Bronchial epithelial cell (primary cell): ENCODE measurements at regions not wholly inside any gene's neighbourhood (a gene's known extent, or its start where the extent isn't known, plus 50 kb on each side); places are given as distances from the start of the nearest gene placed in this dataset.

Experiments
- DNase-seq: peaks from one replicate; pipeline ENCODE4 v3.0.0-alpha.2; 2010; ENCODE audit warnings: low read depth
- FAIRE-seq: peaks from 2 replicates; lab custom pipeline; 2011; peaks lifted over from hg19 to GRCh38; lab: Jason Lieb, UNC
- H3K27me3 ChIP-seq: 2 replicates; pipeline ENCODE4 v1.5.1; 2011; ENCODE audit warnings: low read length; ENCODE audit not compliant: control insufficient read depth, insufficient read depth
- H3K36me3 ChIP-seq: 2 replicates; pipeline ENCODE4 v1.5.1; 2011; ENCODE audit warnings: low read length; ENCODE audit not compliant: control insufficient read depth, insufficient read depth
- H3K4me3 ChIP-seq: 2 replicates; pipeline ENCODE4 v1.5.1; 2011; ENCODE audit warnings: mild to moderate bottlenecking, low read depth, low read length, control low read depth
- TF ChIP-seq, protein P1 (sequence below): IDR thresholded peaks from 2 replicates; pipeline ENCODE4 v1.5.1; 2011; ENCODE audit warnings: mild to moderate bottlenecking, moderate library complexity, low read length, control low read depth, inconsistent platforms; ENCODE audit not compliant: insufficient read depth, severe bottlenecking

DNA sequence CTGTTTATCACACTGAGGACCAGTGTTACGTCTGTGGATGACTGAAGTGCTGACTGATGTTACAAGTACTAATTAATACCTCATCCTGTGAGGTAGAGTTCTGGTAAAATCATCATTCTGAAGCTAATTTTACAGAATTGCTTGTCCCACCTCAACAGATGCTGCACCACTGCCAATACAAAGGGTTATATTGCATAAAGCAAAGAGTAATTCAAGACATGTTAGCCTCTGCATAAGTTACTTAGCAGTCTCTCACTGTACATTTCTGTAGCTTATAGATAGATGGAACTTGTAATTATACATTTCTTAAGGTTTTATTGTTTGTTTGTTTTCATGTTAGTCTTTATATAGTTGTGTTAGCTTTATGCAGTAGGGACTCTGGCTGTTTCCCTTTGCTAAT lies 513.6 kb downstream of the ANXA1 start:
- H3K27me3 ChIP-seq, result no peaks in the 10 kb centered on the region
- TF ChIP-seq, protein P1, sequence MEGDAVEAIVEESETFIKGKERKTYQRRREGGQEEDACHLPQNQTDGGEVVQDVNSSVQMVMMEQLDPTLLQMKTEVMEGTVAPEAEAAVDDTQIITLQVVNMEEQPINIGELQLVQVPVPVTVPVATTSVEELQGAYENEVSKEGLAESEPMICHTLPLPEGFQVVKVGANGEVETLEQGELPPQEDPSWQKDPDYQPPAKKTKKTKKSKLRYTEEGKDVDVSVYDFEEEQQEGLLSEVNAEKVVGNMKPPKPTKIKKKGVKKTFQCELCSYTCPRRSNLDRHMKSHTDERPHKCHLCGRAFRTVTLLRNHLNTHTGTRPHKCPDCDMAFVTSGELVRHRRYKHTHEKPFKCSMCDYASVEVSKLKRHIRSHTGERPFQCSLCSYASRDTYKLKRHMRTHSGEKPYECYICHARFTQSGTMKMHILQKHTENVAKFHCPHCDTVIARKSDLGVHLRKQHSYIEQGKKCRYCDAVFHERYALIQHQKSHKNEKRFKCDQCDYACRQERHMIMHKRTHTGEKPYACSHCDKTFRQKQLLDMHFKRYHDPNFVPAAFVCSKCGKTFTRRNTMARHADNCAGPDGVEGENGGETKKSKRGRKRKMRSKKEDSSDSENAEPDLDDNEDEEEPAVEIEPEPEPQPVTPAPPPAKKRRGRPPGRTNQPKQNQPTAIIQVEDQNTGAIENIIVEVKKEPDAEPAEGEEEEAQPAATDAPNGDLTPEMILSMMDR, result no peak
- FAIRE-seq, result no peak

DNA sequence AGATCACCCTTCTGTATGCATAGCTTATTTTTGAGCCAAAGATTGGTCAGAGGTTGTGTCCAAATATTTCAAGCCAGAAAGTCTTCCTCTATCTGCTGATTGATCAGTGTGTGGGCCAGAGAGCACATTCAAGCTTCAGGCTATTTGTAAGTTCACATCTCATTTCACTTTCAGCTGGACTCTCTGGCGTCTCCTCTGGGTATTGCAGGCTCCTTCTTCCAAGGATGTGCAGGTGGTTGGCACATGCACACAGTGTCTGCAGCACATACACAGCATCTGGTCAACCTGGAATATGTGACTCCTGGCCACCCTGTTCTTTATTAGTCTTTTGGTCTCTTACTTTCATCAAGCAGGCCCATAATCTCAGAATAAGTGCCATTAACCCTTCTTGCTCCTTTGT lies 516.1 kb downstream of the ANXA1 start:
- no peaks in the 10 kb centered on the region for H3K27me3 ChIP-seq
- TF ChIP-seq, protein P1, result peak; percentile 28
- H3K4me3 ChIP-seq, result no peak overlapping the region
- DNase-seq (peak; percentile 17), FAIRE-seq (no peak)
- H3K36me3 ChIP-seq, result no peaks in the 10 kb centered on the region

More for the DNA sequence above, 513.6 kb downstream of the ANXA1 start:
- Histone ChIP-seq H3K36me3 (no peaks in the 10 kb centered on the region), H3K4me3 (no peak overlapping the region)
- no peak for DNase-seq

DNA sequence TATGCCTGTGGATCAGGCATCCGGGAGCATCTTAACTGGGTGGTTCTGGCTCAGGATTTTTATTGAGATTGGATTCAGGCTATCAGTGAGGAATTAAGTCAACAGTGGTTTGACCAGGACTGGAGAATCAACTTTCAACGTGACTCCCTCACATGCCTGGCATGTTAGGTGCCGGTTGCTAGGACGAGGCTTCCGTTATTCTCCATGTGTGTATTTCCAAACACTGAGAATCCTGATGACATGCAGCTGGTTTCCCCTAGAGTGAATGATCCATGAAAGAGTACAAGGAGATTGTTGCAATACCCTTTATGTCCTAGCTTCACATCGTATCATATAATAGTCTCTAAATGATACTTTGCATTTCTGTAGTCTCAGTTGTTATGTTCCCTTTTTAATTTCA lies 529.2 kb downstream of the ANXA1 start:
- TF ChIP-seq, protein P1, result no peak
- DNase-seq (peak; percentile 15), FAIRE-seq (no peak)
- no peaks in the 10 kb centered on the region for H3K36me3 ChIP-seq
- H3K4me3 ChIP-seq, result no peak overlapping the region
- no peaks in the 10 kb centered on the region for H3K27me3 ChIP-seq

DNA sequence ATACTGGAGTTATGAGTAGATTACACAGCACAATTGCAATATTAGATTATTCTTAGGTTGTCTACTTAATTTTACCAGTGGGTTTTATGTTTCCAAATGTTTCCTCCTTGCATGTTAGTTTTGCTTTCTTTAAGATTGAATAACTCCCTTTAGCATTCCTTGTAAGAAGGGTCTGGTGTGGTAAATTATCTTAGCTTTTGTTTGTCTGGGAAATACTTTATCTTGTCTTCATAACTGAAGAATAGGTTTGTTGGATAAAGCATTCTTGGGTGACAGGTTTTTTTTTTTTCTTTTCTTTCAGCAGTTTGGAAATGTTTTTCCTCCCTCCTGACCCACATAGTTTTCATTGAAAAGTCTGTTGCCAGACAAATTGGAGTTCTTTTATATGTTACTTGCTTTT lies 531.1 kb downstream of the ANXA1 start:
- Histone ChIP-seq H3K27me3 (no peaks in the 10 kb centered on the region), H3K4me3 (no peak overlapping the region), H3K36me3 (no peaks in the 10 kb centered on the region)
- TF ChIP-seq, protein P1, result no peak
- FAIRE-seq (no peak), DNase-seq (no peak)

DNA sequence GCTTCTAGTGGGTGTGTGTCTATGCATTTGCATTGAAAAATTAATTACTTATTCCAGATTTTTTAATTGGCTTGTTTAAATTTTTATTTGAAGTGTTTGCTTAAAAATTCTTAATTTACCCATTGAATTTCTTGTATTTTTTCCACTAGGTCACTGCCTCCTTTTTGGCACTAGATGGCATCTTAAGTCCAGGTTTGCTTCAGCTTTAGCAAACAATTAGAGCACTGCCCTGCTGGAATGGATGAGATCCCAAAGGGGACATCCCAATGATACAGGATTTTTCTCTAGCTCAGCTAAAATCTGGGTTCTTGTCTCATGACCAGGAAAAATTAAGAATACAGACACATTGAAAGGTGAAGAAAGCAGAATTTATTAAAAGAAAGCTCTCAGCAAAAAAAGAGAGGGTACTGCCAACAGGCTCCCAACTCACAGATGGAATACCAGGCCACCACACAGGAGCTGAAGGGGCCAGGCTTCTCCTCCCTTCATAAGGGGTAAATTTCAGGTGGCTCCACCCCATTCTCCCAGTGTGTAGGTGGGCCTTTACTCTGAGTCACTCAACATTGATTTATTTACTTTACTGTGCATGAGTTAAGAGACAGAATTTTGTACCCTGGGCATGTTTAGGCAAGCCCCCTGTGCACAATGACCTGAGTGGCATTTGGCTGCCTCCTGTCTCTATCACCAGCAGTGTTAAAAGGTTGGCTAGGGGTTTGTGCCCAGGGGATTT lies 532.4 kb downstream of the ANXA1 start:
- peak; percentile 97 for DNase-seq
- Histone ChIP-seq H3K4me3 (no peak overlapping the region), H3K36me3 (no peaks in the 10 kb centered on the region), H3K27me3 (no peaks in the 10 kb centered on the region)
- peak; percentile 55 for FAIRE-seq
- TF ChIP-seq, protein P1, result peak; percentile 61

DNA sequence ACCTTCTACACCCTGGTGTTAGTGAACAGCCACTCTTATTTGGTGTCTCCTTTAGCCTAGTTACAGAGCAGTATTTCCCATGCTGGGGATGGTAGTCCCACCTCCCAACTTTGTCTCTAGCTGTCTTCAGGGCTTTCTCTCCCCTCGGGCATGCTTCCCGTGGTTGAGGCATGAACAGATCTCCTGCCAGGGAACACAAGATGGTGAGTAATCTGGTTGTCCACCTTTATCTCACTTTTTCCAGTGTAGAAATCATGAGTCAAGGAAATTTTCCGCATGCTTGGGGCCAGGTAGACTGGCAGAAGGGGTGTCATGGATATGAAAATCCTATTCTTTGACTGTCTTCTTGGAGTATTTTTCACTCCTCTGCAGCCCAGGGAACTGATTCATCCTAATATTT lies 532.9 kb downstream of the ANXA1 start:
- DNase-seq (peak; percentile 99), FAIRE-seq (no peak)
- Histone ChIP-seq H3K4me3 (no peak overlapping the region), H3K36me3 (no peaks in the 10 kb centered on the region), H3K27me3 (no peaks in the 10 kb centered on the region)
- TF ChIP-seq, protein P1, result no peak
